Astrocyte (in vitro differentiated cells and primary cell): ENCODE measurements at regions not wholly inside any gene's neighbourhood (a gene's known extent, or its start where the extent isn't known, plus 50 kb on each side); places are given as distances from the start of the nearest gene placed in this dataset.

ENCODE experiments used
- DNase-seq: peaks from one replicate; pipeline ENCODE4 v3.0.0-alpha.2; 2010; ENCODE audit warnings: low read depth
- FAIRE-seq: peaks from 2 replicates; lab custom pipeline; 2011; peaks lifted over from hg19 to GRCh38; lab: Jason Lieb, UNC
- H2AFZ ChIP-seq: 2 replicates; pipeline ENCODE4 v1.6.0; 2012; ENCODE audit warnings: low read depth, low read length, inconsistent platforms
- H3K27ac ChIP-seq: 2 replicates; pipeline ENCODE4 v1.5.1; 2011; ENCODE audit warnings: low read depth, low read length, inconsistent platforms
- H3K27me3 ChIP-seq: 2 replicates; pipeline ENCODE4 v1.6.0; 2011; ENCODE audit warnings: low read length, inconsistent platforms; ENCODE audit not compliant: insufficient read depth
- H3K36me3 ChIP-seq: 2 replicates; pipeline ENCODE4 v1.5.1; 2011; ENCODE audit warnings: low read length, inconsistent platforms; ENCODE audit not compliant: insufficient read depth
- H3K4me1 ChIP-seq: 2 replicates; pipeline ENCODE4 v1.5.1; 2011; ENCODE audit warnings: low read length, inconsistent platforms; ENCODE audit not compliant: insufficient read depth
- H3K4me2 ChIP-seq: 2 replicates; pipeline ENCODE4 v1.6.0; 2012; ENCODE audit warnings: low read length, inconsistent platforms
- H3K4me3 ChIP-seq: 2 replicates; pipeline ENCODE4 v1.5.1; 2011; ENCODE audit warnings: low read depth, mild to moderate bottlenecking, low read length, inconsistent platforms; ENCODE audit not compliant: insufficient read depth
- H3K79me2 ChIP-seq: 2 replicates; pipeline ENCODE4 v1.6.0; 2012; ENCODE audit warnings: mild to moderate bottlenecking, low read length, inconsistent platforms; ENCODE audit not compliant: insufficient read depth
- H3K9ac ChIP-seq: 2 replicates; pipeline ENCODE4 v1.6.0; 2012; ENCODE audit warnings: mild to moderate bottlenecking, low read length, inconsistent platforms
- H3K9me3 ChIP-seq: 2 replicates; pipeline ENCODE4 v1.5.1; 2012; ENCODE audit warnings: low read depth, mild to moderate bottlenecking, low read length, inconsistent platforms; ENCODE audit not compliant: insufficient read depth
- H4K20me1 ChIP-seq: 2 replicates; pipeline ENCODE4 v1.6.0; 2012; ENCODE audit warnings: low read length, inconsistent platforms; ENCODE audit not compliant: insufficient read depth
- H3K27ac Mint-ChIP-seq: one replicate; pipeline ENCODE4 v1.8.0; 2021; ENCODE audit warnings: mild to moderate bottlenecking, mixed read lengths; ENCODE audit not compliant: unreplicated experiment
- H3K27me3 Mint-ChIP-seq: one replicate; pipeline ENCODE4 v1.8.0; 2021; ENCODE audit warnings: low read depth, mixed read lengths; ENCODE audit not compliant: unreplicated experiment
- H3K36me3 Mint-ChIP-seq: one replicate; pipeline ENCODE4 v1.8.0; 2021; ENCODE audit warnings: low read depth, mixed read lengths; ENCODE audit not compliant: unreplicated experiment
- H3K4me1 Mint-ChIP-seq: one replicate; pipeline ENCODE4 v1.8.0; 2021; ENCODE audit warnings: low read depth, mixed read lengths; ENCODE audit not compliant: unreplicated experiment
- H3K4me3 Mint-ChIP-seq: one replicate; pipeline ENCODE4 v1.8.0; 2021; ENCODE audit warnings: mild to moderate bottlenecking, moderate library complexity, mixed read lengths; ENCODE audit not compliant: unreplicated experiment
- H3K9me3 Mint-ChIP-seq: one replicate; pipeline ENCODE4 v1.8.0; 2021; ENCODE audit warnings: mild to moderate bottlenecking, mixed read lengths; ENCODE audit not compliant: unreplicated experiment
- EZH2 ChIP-seq: IDR thresholded peaks from 2 replicates; pipeline ENCODE4 v1.6.1; 2012; ENCODE audit warnings: mild to moderate bottlenecking, low read length, inconsistent platforms; ENCODE audit not compliant: insufficient read depth
- TF ChIP-seq, protein P1 (sequence below): IDR thresholded peaks from 2 replicates; pipeline ENCODE4 v1.5.1; 2011; ENCODE audit warnings: low read depth, mild to moderate bottlenecking, inconsistent platforms, low read length, moderate library complexity; ENCODE audit not compliant: insufficient read depth

DNA sequence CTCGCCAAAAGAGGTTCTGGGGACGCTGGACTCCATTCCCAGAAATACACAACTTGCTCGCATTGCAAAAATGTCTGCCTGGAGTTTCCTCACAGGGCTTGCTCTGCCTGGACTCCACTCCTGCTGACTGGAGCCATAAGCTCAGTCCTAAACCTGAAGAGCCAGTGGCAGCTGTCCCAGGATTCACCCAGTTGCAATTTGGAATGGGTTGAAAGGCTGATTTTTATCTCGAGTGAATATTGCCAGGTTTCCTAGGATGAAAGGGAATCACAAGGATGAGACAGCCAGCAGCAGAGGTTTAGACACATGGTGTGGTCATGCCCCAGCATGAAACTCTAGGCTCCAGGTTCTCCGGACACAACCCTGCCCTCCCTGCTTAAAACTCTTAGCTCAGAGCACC is 223.3 kb downstream of the BMP7 start:
- no peak overlapping the region for H3K27ac Mint-ChIP-seq
- H3K27me3 ChIP-seq, result peaks cover 3% of the 10 kb centered on the region
- H4K20me1 ChIP-seq, result no peaks in the 10 kb centered on the region
- no peak overlapping the region for H3K4me3 ChIP-seq
- peaks cover 5% of the 10 kb centered on the region for H3K4me1 ChIP-seq
- FAIRE-seq, result no peak
- H2AFZ ChIP-seq, result no peak overlapping the region
- no peak overlapping the region for H3K27ac ChIP-seq
- H3K9me3 Mint-ChIP-seq, result no peaks in the 10 kb centered on the region
- no peaks in the 10 kb centered on the region for H3K9me3 ChIP-seq
- no peaks in the 10 kb centered on the region for H3K36me3 Mint-ChIP-seq
- no peak for DNase-seq
- H3K4me3 Mint-ChIP-seq, result no peak overlapping the region
- H3K79me2 ChIP-seq, result no peaks in the 10 kb centered on the region
- TF ChIP-seq, protein P1, sequence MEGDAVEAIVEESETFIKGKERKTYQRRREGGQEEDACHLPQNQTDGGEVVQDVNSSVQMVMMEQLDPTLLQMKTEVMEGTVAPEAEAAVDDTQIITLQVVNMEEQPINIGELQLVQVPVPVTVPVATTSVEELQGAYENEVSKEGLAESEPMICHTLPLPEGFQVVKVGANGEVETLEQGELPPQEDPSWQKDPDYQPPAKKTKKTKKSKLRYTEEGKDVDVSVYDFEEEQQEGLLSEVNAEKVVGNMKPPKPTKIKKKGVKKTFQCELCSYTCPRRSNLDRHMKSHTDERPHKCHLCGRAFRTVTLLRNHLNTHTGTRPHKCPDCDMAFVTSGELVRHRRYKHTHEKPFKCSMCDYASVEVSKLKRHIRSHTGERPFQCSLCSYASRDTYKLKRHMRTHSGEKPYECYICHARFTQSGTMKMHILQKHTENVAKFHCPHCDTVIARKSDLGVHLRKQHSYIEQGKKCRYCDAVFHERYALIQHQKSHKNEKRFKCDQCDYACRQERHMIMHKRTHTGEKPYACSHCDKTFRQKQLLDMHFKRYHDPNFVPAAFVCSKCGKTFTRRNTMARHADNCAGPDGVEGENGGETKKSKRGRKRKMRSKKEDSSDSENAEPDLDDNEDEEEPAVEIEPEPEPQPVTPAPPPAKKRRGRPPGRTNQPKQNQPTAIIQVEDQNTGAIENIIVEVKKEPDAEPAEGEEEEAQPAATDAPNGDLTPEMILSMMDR, result no peak
- TF ChIP-seq EZH2, result no peak
- no peaks in the 10 kb centered on the region for H3K36me3 ChIP-seq
- peaks cover 9% of the 10 kb centered on the region for H3K27me3 Mint-ChIP-seq
- H3K4me1 Mint-ChIP-seq, result no peaks in the 10 kb centered on the region
- H3K4me2 ChIP-seq, result no peak overlapping the region
- H3K9ac ChIP-seq, result no peak overlapping the region

DNA sequence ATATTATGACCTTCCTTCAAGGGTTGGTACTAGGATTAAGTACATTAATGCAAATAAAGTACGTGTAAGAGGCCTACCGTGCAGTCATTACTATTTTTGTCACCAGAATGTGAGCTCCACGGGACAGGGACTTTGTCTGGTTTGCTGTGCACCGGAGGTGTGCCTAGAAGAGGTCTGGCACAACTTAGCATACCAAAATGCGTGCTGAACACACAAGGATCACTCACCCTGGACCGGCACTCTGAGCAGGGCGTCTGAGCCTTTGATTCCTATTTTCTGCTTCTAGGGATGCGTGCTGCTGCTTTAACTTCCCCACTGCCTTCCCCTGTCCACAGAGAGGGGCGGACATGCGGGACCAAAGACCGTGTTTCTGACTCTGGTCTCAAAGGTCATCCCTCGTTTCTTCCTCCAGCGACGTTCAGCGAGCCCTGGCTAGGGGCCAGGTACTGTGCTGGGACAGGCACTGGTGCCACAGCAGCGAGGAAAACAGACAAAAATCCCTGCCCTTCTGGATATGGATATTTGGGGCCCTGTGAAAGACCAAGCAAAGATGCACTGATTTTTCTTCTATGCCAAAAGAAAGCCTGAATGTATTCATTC is 222.7 kb downstream of the BMP7 start:
- H3K79me2 ChIP-seq, result no peaks in the 10 kb centered on the region
- no peak overlapping the region for H3K27ac ChIP-seq
- no peaks in the 10 kb centered on the region for H3K9me3 ChIP-seq
- peaks cover 3% of the 10 kb centered on the region for H3K27me3 ChIP-seq
- Mint-ChIP-seq H3K9me3 (no peaks in the 10 kb centered on the region), H3K27ac (no peak overlapping the region), H3K36me3 (no peaks in the 10 kb centered on the region), H3K4me3 (no peak overlapping the region), H3K4me1 (no peaks in the 10 kb centered on the region), H3K27me3 (peaks cover 12% of the 10 kb centered on the region)
- TF ChIP-seq, protein P1, result no peak
- TF ChIP-seq EZH2, result no peak
- peaks cover 5% of the 10 kb centered on the region for H3K4me1 ChIP-seq
- no peak overlapping the region for H3K9ac ChIP-seq
- no peak overlapping the region for H3K4me2 ChIP-seq
- no peak overlapping the region for H3K4me3 ChIP-seq
- no peaks in the 10 kb centered on the region for H4K20me1 ChIP-seq
- DNase-seq (no peak), FAIRE-seq (no peak)
- no peak overlapping the region for H2AFZ ChIP-seq
- H3K36me3 ChIP-seq, result no peaks in the 10 kb centered on the region

DNA sequence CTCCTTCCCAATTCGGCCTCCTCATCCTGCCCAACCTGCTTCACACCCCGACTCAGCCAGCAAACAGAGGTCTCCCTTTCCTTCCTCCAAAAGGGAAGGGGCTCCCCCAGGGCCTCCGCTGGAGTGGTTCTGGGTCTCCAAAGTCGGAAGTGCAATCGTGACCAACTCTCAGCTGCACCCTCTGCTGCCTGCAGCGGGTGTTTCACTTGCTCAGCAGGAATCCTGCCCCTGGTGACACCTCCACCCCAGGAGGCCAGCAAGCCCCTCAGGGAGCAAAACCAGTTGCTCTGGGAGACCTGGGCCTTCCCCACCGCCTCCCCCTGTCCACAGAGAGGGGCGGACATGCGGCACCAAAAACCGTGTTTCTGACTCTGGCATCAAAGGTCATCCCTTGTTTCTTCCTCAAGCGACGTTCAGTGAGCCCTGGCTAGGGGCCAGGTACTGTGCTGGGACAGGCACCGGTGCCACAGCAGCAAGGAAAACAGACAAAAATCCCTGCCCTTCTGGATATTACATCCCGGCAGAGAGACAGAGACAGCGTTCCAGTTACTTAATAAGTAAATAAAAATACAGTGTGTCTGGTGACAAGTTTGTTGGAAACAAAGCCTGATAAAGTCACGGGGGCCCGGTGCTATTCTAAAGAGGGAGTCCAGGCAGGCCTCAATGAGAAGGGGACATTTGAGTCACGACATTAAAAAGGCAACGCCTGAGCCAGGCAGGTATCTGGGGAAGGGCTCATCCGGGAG is 219.0 kb downstream of the BMP7 start:
- Histone ChIP-seq H3K79me2 (no peaks in the 10 kb centered on the region), H3K9me3 (no peaks in the 10 kb centered on the region), H3K36me3 (no peaks in the 10 kb centered on the region), H3K4me1 (no peaks in the 10 kb centered on the region), H3K4me3 (no peak overlapping the region), H3K9ac (no peak overlapping the region), H3K4me2 (no peak overlapping the region), H4K20me1 (no peaks in the 10 kb centered on the region), H3K27ac (no peak overlapping the region), H3K27me3 (peaks cover 3% of the 10 kb centered on the region), H2AFZ (no peak overlapping the region)
- Mint-ChIP-seq H3K27ac (no peak overlapping the region), H3K36me3 (no peaks in the 10 kb centered on the region), H3K27me3 (peaks cover 14% of the 10 kb centered on the region), H3K4me1 (no peaks in the 10 kb centered on the region), H3K9me3 (no peaks in the 10 kb centered on the region), H3K4me3 (no peak overlapping the region)
- no peak for FAIRE-seq
- TF ChIP-seq EZH2, result no peak
- TF ChIP-seq, protein P1, result no peak
- no peak for DNase-seq
